ENCODE measurements at regions not wholly inside any gene's neighbourhood (a gene's known extent, or its start where the extent isn't known, plus 50 kb on each side); places are given as distances from the start of the nearest gene placed in this dataset.

- no peak for DNase-seq
Measured at GRCh38 chr10:25114036-25114411, 60.8 kb upstream of the GPR158 start.

- DNase-seq = no peak
Measured at GRCh38 chr10:25117757-25118156, 57.0 kb upstream of the GPR158 start.

GRCh38 chr10:25120188-25120587 is 54.6 kb upstream of the GPR158 start:
- DNase-seq = no peak
